SK-N-SH (cell line): ENCODE measurements at regions not wholly inside any gene's neighbourhood (a gene's known extent, or its start where the extent isn't known, plus 50 kb on each side); places are given as distances from the start of the nearest gene placed in this dataset.

Experiments
- CTCF ChIA-PET: fragments of 300-600, 350-600 bp; formaldehyde crosslinking; extraction: SDS; loops from one replicate; lab custom pipeline; 2021; lab: Yijun Ruan, JAX
- POLR2A ChIA-PET: fragments of 350-600 bp; sonication (Branson Sonifier 250); formaldehyde crosslinking; extraction: SDS; loops from one replicate; lab custom pipeline; 2020; ENCODE audit warnings: antibody characterized with exemption, inconsistent platforms; lab: Yijun Ruan, JAX
- DNase-seq: peaks from one replicate; pipeline ENCODE4 v3.0.0; 2012
- H2AFZ ChIP-seq: fragments of 200-600 bp; sonication (generic); 2 replicates; pipeline ENCODE4 v1.8.1; 2016; ENCODE audit warnings: antibody characterized with exemption, mild to moderate bottlenecking, low read depth
- H3F3A ChIP-seq: fragments of 200-600 bp; sonication (generic); replicated peaks from 2 replicates; pipeline ENCODE3; 2016; ENCODE audit warnings: antibody characterized with exemption, mild to moderate bottlenecking; ENCODE audit not compliant: insufficient read depth
- H3K27ac ChIP-seq, 2 experiments: fragments of 200-500 bp in 1 of 2; fragments of 200-600 bp in 1 of 2; sonication (Bioruptor generic) in 1 of 2; sonication (generic), shearing (Covaris generic) in 1 of 2; 2 replicates each; pipeline versions ENCODE4 v1.5.1 to v1.6.1; 2014 to 2016; ENCODE audit warnings: low read depth in 2 of 2, inconsistent platforms in 1 of 2, low read length in 1 of 2, mild to moderate bottlenecking in 1 of 2, mixed read lengths in 1 of 2
- H3K27me3 ChIP-seq: fragments of 200-600 bp; sonication (generic), shearing (Covaris generic); 2 replicates; pipeline ENCODE4 v1.6.1; 2016; ENCODE audit warnings: mixed run types; ENCODE audit not compliant: insufficient read depth
- H3K36me3 ChIP-seq, 2 experiments: fragments of 200-500 bp in 1 of 2; fragments of 200-600 bp in 1 of 2; sonication (Bioruptor generic) in 1 of 2; sonication (generic) in 1 of 2; replicated peaks in 1 of 2; 2 replicates each; pipeline versions ENCODE3 to v1.5.1; 2014 to 2016; ENCODE audit warnings: low read length in 1 of 2, mild to moderate bottlenecking in 1 of 2; ENCODE audit not compliant: insufficient read depth in 2 of 2, control insufficient read depth in 1 of 2
- H3K4me1 ChIP-seq, 2 experiments: fragments of 200-500 bp in 1 of 2; fragments of 200-600 bp in 1 of 2; sonication (Bioruptor generic) in 1 of 2; sonication (generic), shearing (Covaris generic) in 1 of 2; 2 replicates each; pipeline versions ENCODE4 v1.5.1 to v1.6.1; 2014 to 2016; ENCODE audit warnings: low read depth in 1 of 2, low read length in 1 of 2, mixed run types in 1 of 2; ENCODE audit not compliant: insufficient read depth in 2 of 2, control insufficient read depth in 1 of 2
- H3K4me2 ChIP-seq: fragments of 200-600 bp; sonication (generic), shearing (Covaris generic); 2 replicates; pipeline ENCODE4 v1.6.1; 2017; ENCODE audit warnings: mixed run types
- H3K4me3 ChIP-seq, 2 experiments: fragments of 200-500 bp in 1 of 2; fragments of 200-600 bp in 1 of 2; sonication (Bioruptor generic) in 1 of 2; sonication (generic), shearing (Covaris generic) in 1 of 2; 2 replicates each; pipeline versions ENCODE4 v1.5.1 to v1.8.1; 2014 to 2016; ENCODE audit warnings: low read depth in 2 of 2, inconsistent platforms in 1 of 2, low read length in 1 of 2, mild to moderate bottlenecking in 1 of 2, mixed read lengths in 1 of 2, moderate library complexity in 1 of 2
- H3K79me2 ChIP-seq: fragments of 200-600 bp; sonication (generic); 2 replicates; pipeline ENCODE4 v1.8.1; 2017; ENCODE audit warnings: mild to moderate bottlenecking; ENCODE audit not compliant: insufficient read depth
- H3K9ac ChIP-seq: fragments of 200-600 bp; sonication (generic); 2 replicates; pipeline ENCODE4 v1.6.1; 2017; ENCODE audit warnings: mixed run types
- H3K9me2 ChIP-seq: fragments of 200-600 bp; sonication (generic); 2 replicates; pipeline ENCODE4 v1.6.1; 2017; ENCODE audit warnings: mixed run types
- H3K9me3 ChIP-seq: fragments of 200-600 bp; sonication (generic); 2 replicates; pipeline ENCODE4 v1.6.1; 2017; ENCODE audit warnings: mixed run types, mild to moderate bottlenecking, moderate library complexity
- H4K20me1 ChIP-seq: fragments of 200-600 bp; sonication (generic); 2 replicates; pipeline ENCODE4 v1.6.1; 2017; ENCODE audit warnings: mild to moderate bottlenecking, mixed run types; ENCODE audit not compliant: insufficient read depth
- EP300 ChIP-seq, 2 experiments: IDR thresholded peaks; 2 replicates each; pipeline versions ENCODE4 v1.4.0 to v1.6.1; 2012; ENCODE audit warnings: borderline replicate concordance in 1 of 2, low read depth in 1 of 2, low read length in 1 of 2
- FOXJ3 ChIP-seq: sonication (generic); formaldehyde crosslinking; IDR thresholded peaks from 2 replicates; pipeline ENCODE4 v1.5.1; 2020; ENCODE audit warnings: mild to moderate bottlenecking, missing genetic modification reagents
- GATA2 ChIP-seq: sonication (generic); formaldehyde crosslinking; IDR thresholded peaks from 2 replicates; pipeline ENCODE4 v1.5.0; 2020; ENCODE audit warnings: mild to moderate bottlenecking, missing genetic modification reagents
- JUND ChIP-seq: IDR thresholded peaks from 2 replicates; pipeline ENCODE4 v1.4.0; 2012
- MXI1 ChIP-seq: IDR thresholded peaks from 2 replicates; pipeline ENCODE4 v1.6.1; 2012; ENCODE audit warnings: mild to moderate bottlenecking, low read depth, low read length, improper control_type of control experiment
- NRF1 ChIP-seq: IDR thresholded peaks from 2 replicates; pipeline ENCODE4 v1.6.1; 2012; ENCODE audit warnings: low read depth, mild to moderate bottlenecking, low read length
- POLR2AphosphoS5 ChIP-seq: IDR thresholded peaks from 2 replicates; pipeline ENCODE4 v1.6.1; 2012; ENCODE audit warnings: low read depth, low read length
- RCOR1 ChIP-seq: fragments of 150-350 bp; IDR thresholded peaks from 2 replicates; pipeline ENCODE4 v1.6.1; 2017; ENCODE audit warnings: antibody characterized with exemption, low read length
- RXRA ChIP-seq: IDR thresholded peaks from 2 replicates; pipeline ENCODE4 v1.4.0; 2012; ENCODE audit warnings: low read depth, mild to moderate bottlenecking, borderline replicate concordance
- SIN3A ChIP-seq: IDR thresholded peaks from 2 replicates; pipeline ENCODE4 v1.6.1; 2012; ENCODE audit warnings: low read depth, mild to moderate bottlenecking, low read length, moderate library complexity, borderline replicate concordance
- SMC3 ChIP-seq: IDR thresholded peaks from 2 replicates; pipeline ENCODE4 v1.6.1; 2012; ENCODE audit warnings: low read depth, low read length, improper control_type of control experiment
- TEAD4 ChIP-seq: IDR thresholded peaks from 2 replicates; pipeline ENCODE4 v1.4.0; 2012; ENCODE audit warnings: mild to moderate bottlenecking, borderline replicate concordance; ENCODE audit not compliant: insufficient read depth
- YY1 ChIP-seq: IDR thresholded peaks from 2 replicates; pipeline ENCODE4 v1.4.0; 2012; ENCODE audit warnings: low read depth, mild to moderate bottlenecking
- WGBS: methylation state at CpG from one replicate; pipeline ENCODE4 v1.1.6; 2017; ENCODE audit warnings: low lambda C conversion rate; 5-methylcytosine and 5-hydroxymethylcytosine counted together
- TF ChIP-seq, protein P1 (sequence below): IDR thresholded peaks from 2 replicates; pipeline ENCODE4 v1.4.0; 2012; ENCODE audit warnings: low read depth, borderline replicate concordance
- TF ChIP-seq, protein P2 (sequence below): IDR thresholded peaks from 2 replicates; pipeline ENCODE4 v1.4.0; 2012; ENCODE audit warnings: low read depth, borderline replicate concordance
- TF ChIP-seq, protein P3 (sequence below): IDR thresholded peaks from 2 replicates; pipeline ENCODE4; 2012

DNA sequence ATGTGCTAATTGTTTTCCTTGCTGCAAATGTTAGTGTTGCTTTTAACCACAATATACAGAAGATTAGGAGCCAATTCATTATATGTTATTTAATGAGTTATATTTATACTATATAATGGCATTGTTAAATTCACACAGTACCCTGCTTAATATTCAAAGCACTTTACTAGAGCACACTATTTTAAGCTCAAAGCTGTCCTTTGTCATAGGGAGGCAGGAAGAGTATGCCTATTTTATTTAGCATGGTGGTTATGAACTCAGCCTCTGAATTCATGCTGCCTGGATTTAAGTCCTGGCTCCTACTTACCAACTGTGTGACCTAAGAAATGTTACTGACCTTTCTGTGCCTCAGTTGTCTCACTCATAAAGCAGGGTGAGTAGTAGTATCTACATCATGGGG lies 80.5 kb downstream of the FASTKD2 start:
- Histone ChIP-seq H2AFZ (no peak overlapping the region), H3K27me3 (no peaks in the 10 kb centered on the region), H3F3A (no peaks in the 10 kb centered on the region), H3K4me1 (no peaks in the 10 kb centered on the region; a peak in 1 of 4 replicates), H3K27ac (no peak overlapping the region), H3K36me3 (no peaks in the 10 kb centered on the region), H3K9me3 (no peaks in the 10 kb centered on the region), H3K4me3 (no peak overlapping the region)
- no peak for DNase-seq
- TF ChIP-seq MXI1, result no peak
- no peak for TF ChIP-seq GATA2 (CRISPR knock-in tag)
- TF ChIP-seq SMC3, result no peak
- no peak for TF ChIP-seq POLR2AphosphoS5
- TF ChIP-seq, protein P1, sequence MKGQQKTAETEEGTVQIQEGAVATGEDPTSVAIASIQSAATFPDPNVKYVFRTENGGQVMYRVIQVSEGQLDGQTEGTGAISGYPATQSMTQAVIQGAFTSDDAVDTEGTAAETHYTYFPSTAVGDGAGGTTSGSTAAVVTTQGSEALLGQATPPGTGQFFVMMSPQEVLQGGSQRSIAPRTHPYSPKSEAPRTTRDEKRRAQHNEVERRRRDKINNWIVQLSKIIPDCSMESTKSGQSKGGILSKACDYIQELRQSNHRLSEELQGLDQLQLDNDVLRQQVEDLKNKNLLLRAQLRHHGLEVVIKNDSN, result no peak
- TF ChIP-seq SIN3A, result no peak
- TF ChIP-seq NRF1, result no peak
- TF ChIP-seq, protein P2, sequence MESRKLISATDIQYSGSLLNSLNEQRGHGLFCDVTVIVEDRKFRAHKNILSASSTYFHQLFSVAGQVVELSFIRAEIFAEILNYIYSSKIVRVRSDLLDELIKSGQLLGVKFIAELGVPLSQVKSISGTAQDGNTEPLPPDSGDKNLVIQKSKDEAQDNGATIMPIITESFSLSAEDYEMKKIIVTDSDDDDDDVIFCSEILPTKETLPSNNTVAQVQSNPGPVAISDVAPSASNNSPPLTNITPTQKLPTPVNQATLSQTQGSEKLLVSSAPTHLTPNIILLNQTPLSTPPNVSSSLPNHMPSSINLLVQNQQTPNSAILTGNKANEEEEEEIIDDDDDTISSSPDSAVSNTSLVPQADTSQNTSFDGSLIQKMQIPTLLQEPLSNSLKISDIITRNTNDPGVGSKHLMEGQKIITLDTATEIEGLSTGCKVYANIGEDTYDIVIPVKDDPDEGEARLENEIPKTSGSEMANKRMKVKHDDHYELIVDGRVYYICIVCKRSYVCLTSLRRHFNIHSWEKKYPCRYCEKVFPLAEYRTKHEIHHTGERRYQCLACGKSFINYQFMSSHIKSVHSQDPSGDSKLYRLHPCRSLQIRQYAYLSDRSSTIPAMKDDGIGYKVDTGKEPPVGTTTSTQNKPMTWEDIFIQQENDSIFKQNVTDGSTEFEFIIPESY, result no peak
- TF ChIP-seq RXRA, result no peak
- TF ChIP-seq, protein P3, sequence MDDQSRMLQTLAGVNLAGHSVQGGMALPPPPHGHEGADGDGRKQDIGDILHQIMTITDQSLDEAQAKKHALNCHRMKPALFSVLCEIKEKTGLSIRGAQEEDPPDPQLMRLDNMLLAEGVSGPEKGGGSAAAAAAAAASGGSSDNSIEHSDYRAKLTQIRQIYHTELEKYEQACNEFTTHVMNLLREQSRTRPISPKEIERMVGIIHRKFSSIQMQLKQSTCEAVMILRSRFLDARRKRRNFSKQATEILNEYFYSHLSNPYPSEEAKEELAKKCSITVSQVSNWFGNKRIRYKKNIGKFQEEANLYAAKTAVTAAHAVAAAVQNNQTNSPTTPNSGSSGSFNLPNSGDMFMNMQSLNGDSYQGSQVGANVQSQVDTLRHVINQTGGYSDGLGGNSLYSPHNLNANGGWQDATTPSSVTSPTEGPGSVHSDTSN, result no peak
- TF ChIP-seq, all 33 proteins: peak for 0
- H4K20me1 ChIP-seq, result no peaks in the 10 kb centered on the region
- ChIA-PET CTCF (no interaction called here), POLR2A (no interaction called here)
- H3K9me2 ChIP-seq, result no peaks in the 10 kb centered on the region
- no peak overlapping the region for H3K4me2 ChIP-seq
- H3K9ac ChIP-seq, result no peak overlapping the region
- H3K79me2 ChIP-seq, result no peaks in the 10 kb centered on the region

DNA sequence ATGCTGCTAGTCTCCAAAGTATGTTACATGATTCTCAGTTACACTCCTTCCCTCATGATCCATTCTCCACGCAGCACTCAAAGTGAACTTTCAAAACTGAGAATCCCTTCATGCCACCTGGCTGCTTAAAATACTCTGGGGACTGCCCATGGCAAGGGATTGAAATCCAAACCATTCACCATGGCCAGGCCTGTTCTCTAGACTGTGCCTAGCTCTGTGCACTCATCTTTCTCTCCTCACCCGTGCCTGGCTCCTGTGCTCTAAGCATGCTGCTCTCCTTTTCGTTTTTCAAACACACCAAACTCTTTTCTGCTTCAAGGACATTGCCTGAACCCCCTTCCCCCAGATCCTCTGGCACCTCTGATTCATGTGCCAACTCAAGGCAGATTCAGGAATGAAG lies 80.9 kb downstream of the FASTKD2 start:
- no peak overlapping the region for H3K4me2 ChIP-seq
- no peak overlapping the region for H3K9ac ChIP-seq
- no peak overlapping the region for H2AFZ ChIP-seq
- H3K27me3 ChIP-seq, result no peaks in the 10 kb centered on the region
- no peak for DNase-seq
- H3K9me2 ChIP-seq, result no peaks in the 10 kb centered on the region
- no peaks in the 10 kb centered on the region for H3K9me3 ChIP-seq
- H3K27ac ChIP-seq, result no peak overlapping the region
- H3K36me3 ChIP-seq, result no peaks in the 10 kb centered on the region
- no peak overlapping the region for H3K4me3 ChIP-seq
- 46% methylated on average over 3 of the region's 3 CpGs for WGBS
- H3K79me2 ChIP-seq, result no peaks in the 10 kb centered on the region
- no peaks in the 10 kb centered on the region; a peak in 1 of 4 replicates for H3K4me1 ChIP-seq
- POLR2A ChIA-PET, result no interaction called here
- CTCF ChIA-PET, result no interaction called here
- H3F3A ChIP-seq, result no peaks in the 10 kb centered on the region
- H4K20me1 ChIP-seq, result no peaks in the 10 kb centered on the region
- TF ChIP-seq YY1 (no peak), RCOR1 (no peak), EP300 (IDR thresholded peaks at IDR 0.05; ENCODE audit: borderline replicate concordance in 1 of 2, low read depth in 1 of 2, low read length in 1 of 2) (no peak), JUND (no peak), FOXJ3 (CRISPR knock-in tag) (no peak), TEAD4 (no peak)
- TF ChIP-seq, protein P1, result no peak
